Smooth muscle cell (in vitro differentiated cells): ENCODE measurements at regions not wholly inside any gene's neighbourhood (a gene's known extent, or its start where the extent isn't known, plus 50 kb on each side); places are given as distances from the start of the nearest gene placed in this dataset.

Experiments
- DNase-seq: peaks from one replicate; lab custom pipeline; 2025; ENCODE audit not compliant: unreplicated experiment; lab: John Stamatoyannopoulos, UW
- H2AFZ ChIP-seq: fragments of 200-600 bp; sonication (generic); 2 replicates; pipeline ENCODE4 v1.6.0; 2016; ENCODE audit warnings: antibody characterized with exemption, low read depth, mild to moderate bottlenecking
- H3F3A ChIP-seq: fragments of 200-600 bp; sonication (generic); 2 replicates; pipeline ENCODE4 v1.6.0; 2017; ENCODE audit warnings: antibody characterized with exemption, low read depth
- H3K27ac ChIP-seq: fragments of 200-600 bp; sonication (generic); 2 replicates; pipeline ENCODE4 v1.5.1; 2016; ENCODE audit warnings: low read depth, mild to moderate bottlenecking
- H3K27me3 ChIP-seq: fragments of 200-600 bp; sonication (generic); 2 replicates; pipeline ENCODE4 v1.6.1; 2016; ENCODE audit warnings: low read depth, mild to moderate bottlenecking
- H3K36me3 ChIP-seq: fragments of 200-600 bp; sonication (generic); 2 replicates; pipeline ENCODE4 v1.5.1; 2016; ENCODE audit warnings: low read depth
- H3K4me1 ChIP-seq: fragments of 200-600 bp; sonication (generic); 2 replicates; pipeline ENCODE4 v1.5.1; 2016; ENCODE audit warnings: low read depth
- H3K4me2 ChIP-seq: fragments of 200-600 bp; sonication (generic); 2 replicates; pipeline ENCODE4 v1.6.0; 2016; ENCODE audit warnings: mild to moderate bottlenecking
- H3K4me3 ChIP-seq: fragments of 200-600 bp; sonication (generic); 2 replicates; pipeline ENCODE4 v1.5.1; 2016; ENCODE audit warnings: mild to moderate bottlenecking
- H3K79me2 ChIP-seq: fragments of 200-600 bp; sonication (generic); 2 replicates; pipeline ENCODE4 v1.6.0; 2016; ENCODE audit warnings: low read depth, mild to moderate bottlenecking
- H3K9ac ChIP-seq: fragments of 200-600 bp; sonication (generic); 2 replicates; pipeline ENCODE4 v1.6.0; 2016; ENCODE audit warnings: low read depth
- H3K9me3 ChIP-seq: fragments of 200-600 bp; sonication (generic); replicated peaks from 2 replicates; pipeline ENCODE4 v1.5.1; 2016; ENCODE audit warnings: low read depth
- H4K20me1 ChIP-seq: fragments of 200-600 bp; sonication (generic); 2 replicates; pipeline ENCODE4 v1.6.0; 2016; ENCODE audit warnings: low read depth
- CTCF ChIP-seq: fragments of 200-600 bp; sonication (generic); IDR thresholded peaks from 2 replicates; pipeline ENCODE4 v1.5.1; 2017; ENCODE audit warnings: borderline replicate concordance, mild to moderate bottlenecking, antibody characterized with exemption; ENCODE audit not compliant: insufficient read depth, poor library complexity, severe bottlenecking
- WGBS: methylation state at CpG from one replicate; pipeline ENCODE4 v1.1.7; 2016; ENCODE audit warnings: low lambda C conversion rate; 5-methylcytosine and 5-hydroxymethylcytosine counted together

GRCh38 chr11:69869311-69869939 is 50.2 kb upstream of the FGF3 start:
- Histone ChIP-seq H3K36me3 (no peaks in the 10 kb centered on the region), H3K27me3 (no peaks in the 10 kb centered on the region), H3K9me3 (no peaks in the 10 kb centered on the region), H3K4me1 (peaks cover 9% of the 10 kb centered on the region), H2AFZ (no peak overlapping the region), H3K79me2 (no peaks in the 10 kb centered on the region), H4K20me1 (no peaks in the 10 kb centered on the region), H3K27ac (no peak overlapping the region), H3K4me2 (no peak overlapping the region), H3K9ac (no peak overlapping the region), H3K4me3 (no peak overlapping the region), H3F3A (no peaks in the 10 kb centered on the region)
- TF ChIP-seq CTCF, result no peak
- 88% methylated on average over 13 of the region's 13 CpGs for WGBS
- DNase-seq, result no peak

DNA sequence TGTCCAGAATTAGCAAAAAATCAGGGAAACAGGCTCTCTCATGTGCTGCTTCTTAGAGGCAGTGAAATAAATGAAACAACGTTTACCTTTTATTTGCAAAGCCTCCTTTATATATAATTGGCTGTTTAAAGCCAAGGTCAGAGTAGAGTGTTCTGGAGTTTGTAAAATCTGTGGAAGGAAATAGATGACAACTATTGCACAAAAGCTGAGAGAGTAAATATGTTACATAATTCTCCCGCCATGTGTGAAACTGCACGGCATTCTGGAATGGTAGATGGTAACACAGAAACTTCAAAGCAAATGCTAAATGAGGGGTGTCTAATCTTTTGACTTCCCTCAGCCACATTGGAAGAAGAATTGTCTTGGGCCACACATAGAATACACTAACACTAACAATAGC is 51.5 kb upstream of the FGF3 start:
- Histone ChIP-seq H3K27ac (no peak overlapping the region), H3K4me1 (peaks cover 9% of the 10 kb centered on the region), H3K27me3 (no peaks in the 10 kb centered on the region), H3K9ac (no peak overlapping the region), H3K4me2 (no peak overlapping the region), H2AFZ (no peak overlapping the region), H3K9me3 (no peaks in the 10 kb centered on the region), H4K20me1 (no peaks in the 10 kb centered on the region), H3K79me2 (no peaks in the 10 kb centered on the region), H3F3A (no peaks in the 10 kb centered on the region), H3K4me3 (no peak overlapping the region), H3K36me3 (no peaks in the 10 kb centered on the region)
- WGBS, result 38% methylated on average over 3 of the region's 3 CpGs
- DNase-seq, result no peak
- TF ChIP-seq CTCF, result no peak

DNA sequence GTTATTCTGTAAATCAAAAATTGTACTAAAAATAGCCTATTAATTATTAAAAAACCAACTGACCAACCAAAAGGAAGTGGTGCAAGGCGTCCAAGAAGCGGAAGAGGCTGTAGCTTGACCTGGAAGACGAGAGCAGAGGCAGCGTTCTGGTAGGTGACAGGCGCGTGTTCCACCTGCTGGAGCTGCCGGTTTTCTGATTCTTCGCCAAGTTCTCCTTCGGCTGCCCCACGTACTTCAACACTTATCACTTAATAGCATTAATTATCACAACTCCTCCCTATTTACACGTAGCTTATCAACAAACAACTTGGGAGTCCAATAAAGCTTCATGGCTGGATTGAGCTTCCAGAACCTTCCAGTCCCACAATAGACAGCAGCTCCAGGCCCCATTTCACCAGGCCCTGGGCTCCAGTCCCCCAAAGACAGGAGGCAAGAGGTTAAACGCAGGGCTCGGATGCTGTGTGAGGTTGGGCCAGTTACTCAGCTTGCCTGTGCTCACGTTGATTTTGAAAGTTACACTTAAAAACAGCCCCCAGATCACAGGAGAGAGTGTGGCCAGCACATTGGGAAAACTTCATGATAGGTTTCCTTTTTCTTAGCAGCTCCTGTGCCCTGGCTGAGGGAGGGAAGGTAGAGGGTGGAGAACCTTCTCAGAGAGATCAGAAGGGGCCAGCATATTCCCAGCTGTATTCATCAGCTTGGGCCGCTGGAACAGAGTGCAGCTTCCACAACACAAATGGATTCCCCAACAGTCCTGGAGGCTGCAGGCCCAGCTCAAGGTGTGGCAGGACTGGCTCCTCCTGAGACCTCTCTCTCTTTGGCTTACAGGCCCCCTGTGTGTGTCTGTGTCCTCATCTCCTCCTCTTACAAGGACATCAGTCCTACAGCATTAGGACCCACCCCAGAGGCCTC is 54.2 kb upstream of the FGF3 start:
- Histone ChIP-seq H3K4me2 (no peak overlapping the region), H4K20me1 (no peaks in the 10 kb centered on the region), H3K27me3 (peaks cover 3% of the 10 kb centered on the region), H2AFZ (no peak overlapping the region), H3F3A (no peaks in the 10 kb centered on the region), H3K4me3 (no peak overlapping the region), H3K9me3 (no peaks in the 10 kb centered on the region), H3K27ac (no peak overlapping the region), H3K4me1 (peaks cover 9% of the 10 kb centered on the region), H3K9ac (no peak overlapping the region), H3K36me3 (no peaks in the 10 kb centered on the region), H3K79me2 (no peaks in the 10 kb centered on the region)
- no peak for TF ChIP-seq CTCF
- WGBS, result 86% methylated on average over 15 of the region's 15 CpGs
- DNase-seq, result no peak
